ENCODE measurements at regions not wholly inside any gene's neighbourhood (a gene's known extent, or its start where the extent isn't known, plus 50 kb on each side); places are given as distances from the start of the nearest gene placed in this dataset.

DNA sequence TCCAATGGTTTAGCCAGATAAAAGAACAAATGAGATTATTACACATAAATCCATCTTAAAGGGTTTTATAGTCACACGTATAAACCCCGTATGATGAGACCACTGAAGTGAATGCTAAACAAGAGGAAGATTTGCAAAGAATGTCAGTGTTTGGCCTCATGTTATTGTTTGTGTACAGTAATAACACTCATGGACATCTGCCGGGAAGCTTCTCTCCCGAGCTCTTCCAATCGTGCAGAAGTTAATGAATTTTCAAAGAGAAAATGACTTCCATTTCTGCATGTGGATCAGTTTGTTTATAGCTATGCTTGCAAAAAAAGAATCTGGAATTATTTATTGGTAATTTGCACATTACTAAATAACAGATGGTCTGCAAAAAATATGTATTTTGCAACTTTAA, 88.5 kb upstream of the APCDD1 start:
- TF ChIP-seq, protein P1, sequence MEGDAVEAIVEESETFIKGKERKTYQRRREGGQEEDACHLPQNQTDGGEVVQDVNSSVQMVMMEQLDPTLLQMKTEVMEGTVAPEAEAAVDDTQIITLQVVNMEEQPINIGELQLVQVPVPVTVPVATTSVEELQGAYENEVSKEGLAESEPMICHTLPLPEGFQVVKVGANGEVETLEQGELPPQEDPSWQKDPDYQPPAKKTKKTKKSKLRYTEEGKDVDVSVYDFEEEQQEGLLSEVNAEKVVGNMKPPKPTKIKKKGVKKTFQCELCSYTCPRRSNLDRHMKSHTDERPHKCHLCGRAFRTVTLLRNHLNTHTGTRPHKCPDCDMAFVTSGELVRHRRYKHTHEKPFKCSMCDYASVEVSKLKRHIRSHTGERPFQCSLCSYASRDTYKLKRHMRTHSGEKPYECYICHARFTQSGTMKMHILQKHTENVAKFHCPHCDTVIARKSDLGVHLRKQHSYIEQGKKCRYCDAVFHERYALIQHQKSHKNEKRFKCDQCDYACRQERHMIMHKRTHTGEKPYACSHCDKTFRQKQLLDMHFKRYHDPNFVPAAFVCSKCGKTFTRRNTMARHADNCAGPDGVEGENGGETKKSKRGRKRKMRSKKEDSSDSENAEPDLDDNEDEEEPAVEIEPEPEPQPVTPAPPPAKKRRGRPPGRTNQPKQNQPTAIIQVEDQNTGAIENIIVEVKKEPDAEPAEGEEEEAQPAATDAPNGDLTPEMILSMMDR (conservative IDR thresholded peaks at IDR 0.05; ENCODE audit: low read depth, low read length): no peak
- no peak for TF ChIP-seq POLR2A (IDR thresholded peaks at IDR 0.05; ENCODE audit: low read depth, low read length)
- no peak for TF ChIP-seq CEBPB (IDR thresholded peaks at IDR 0.05; ENCODE audit: low read depth, low read length)
- TF ChIP-seq, protein P2, sequence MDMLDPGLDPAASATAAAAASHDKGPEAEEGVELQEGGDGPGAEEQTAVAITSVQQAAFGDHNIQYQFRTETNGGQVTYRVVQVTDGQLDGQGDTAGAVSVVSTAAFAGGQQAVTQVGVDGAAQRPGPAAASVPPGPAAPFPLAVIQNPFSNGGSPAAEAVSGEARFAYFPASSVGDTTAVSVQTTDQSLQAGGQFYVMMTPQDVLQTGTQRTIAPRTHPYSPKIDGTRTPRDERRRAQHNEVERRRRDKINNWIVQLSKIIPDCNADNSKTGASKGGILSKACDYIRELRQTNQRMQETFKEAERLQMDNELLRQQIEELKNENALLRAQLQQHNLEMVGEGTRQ (IDR thresholded peaks at IDR 0.05; ENCODE audit: low read depth, low read length): no peak
- no peak for TF ChIP-seq RAD21 (IDR thresholded peaks at IDR 0.05; ENCODE audit: low read length)
- no peak for TF ChIP-seq RCOR1 (IDR thresholded peaks at IDR 0.05; ENCODE audit: insufficient replicate concordance, low read length)
- TF ChIP-seq, protein P3, sequence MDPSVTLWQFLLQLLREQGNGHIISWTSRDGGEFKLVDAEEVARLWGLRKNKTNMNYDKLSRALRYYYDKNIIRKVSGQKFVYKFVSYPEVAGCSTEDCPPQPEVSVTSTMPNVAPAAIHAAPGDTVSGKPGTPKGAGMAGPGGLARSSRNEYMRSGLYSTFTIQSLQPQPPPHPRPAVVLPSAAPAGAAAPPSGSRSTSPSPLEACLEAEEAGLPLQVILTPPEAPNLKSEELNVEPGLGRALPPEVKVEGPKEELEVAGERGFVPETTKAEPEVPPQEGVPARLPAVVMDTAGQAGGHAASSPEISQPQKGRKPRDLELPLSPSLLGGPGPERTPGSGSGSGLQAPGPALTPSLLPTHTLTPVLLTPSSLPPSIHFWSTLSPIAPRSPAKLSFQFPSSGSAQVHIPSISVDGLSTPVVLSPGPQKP (IDR thresholded peaks at IDR 0.05; ENCODE audit: borderline replicate concordance, low read depth, low read length): no peak
- TF ChIP-seq RFX5 (IDR thresholded peaks at IDR 0.05; ENCODE audit: low read depth, low read length): no peak
- no peak for TF ChIP-seq FOS (IDR thresholded peaks at IDR 0.05; ENCODE audit: low read depth, low read length)
- no peak for TF ChIP-seq MAFK (IDR thresholded peaks at IDR 0.05; ENCODE audit: low read depth, low read length)
- TF ChIP-seq BHLHE40 (IDR thresholded peaks at IDR 0.05; ENCODE audit: low read depth, low read length): no peak

All from IMR-90 (cell line).